ENCODE measurements at regions not wholly inside any gene's neighbourhood (a gene's known extent, or its start where the extent isn't known, plus 50 kb on each side); places are given as distances from the start of the nearest gene placed in this dataset.

DNA sequence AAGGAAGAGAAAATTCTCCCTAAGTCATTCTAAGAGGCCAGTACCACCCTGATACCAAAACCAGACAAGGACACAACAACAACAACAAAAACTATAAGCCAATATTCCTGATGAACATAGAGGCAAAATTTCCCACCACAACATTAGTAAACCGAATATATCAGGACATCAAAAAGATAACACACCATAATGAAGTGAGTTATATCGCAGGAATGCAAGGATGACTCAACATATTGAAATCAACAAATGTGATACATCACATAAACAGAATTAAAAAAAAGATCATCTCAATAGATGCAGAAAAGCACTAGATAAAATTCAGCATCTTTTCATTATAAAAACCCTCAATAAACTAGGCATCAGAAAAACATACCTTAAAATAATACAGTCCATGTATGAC is 1844.4 kb upstream of the PCDH10 start:
- CTCF ChIA-PET, result no interaction called here
- no peak overlapping the region for H3K27ac ChIP-seq
- DNase-seq (ENCODE audit: low spot score), result no peak
- POLR2A ChIA-PET (ENCODE audit: low non-redundant PET), result no interaction called here
- TF ChIP-seq, protein P1, sequence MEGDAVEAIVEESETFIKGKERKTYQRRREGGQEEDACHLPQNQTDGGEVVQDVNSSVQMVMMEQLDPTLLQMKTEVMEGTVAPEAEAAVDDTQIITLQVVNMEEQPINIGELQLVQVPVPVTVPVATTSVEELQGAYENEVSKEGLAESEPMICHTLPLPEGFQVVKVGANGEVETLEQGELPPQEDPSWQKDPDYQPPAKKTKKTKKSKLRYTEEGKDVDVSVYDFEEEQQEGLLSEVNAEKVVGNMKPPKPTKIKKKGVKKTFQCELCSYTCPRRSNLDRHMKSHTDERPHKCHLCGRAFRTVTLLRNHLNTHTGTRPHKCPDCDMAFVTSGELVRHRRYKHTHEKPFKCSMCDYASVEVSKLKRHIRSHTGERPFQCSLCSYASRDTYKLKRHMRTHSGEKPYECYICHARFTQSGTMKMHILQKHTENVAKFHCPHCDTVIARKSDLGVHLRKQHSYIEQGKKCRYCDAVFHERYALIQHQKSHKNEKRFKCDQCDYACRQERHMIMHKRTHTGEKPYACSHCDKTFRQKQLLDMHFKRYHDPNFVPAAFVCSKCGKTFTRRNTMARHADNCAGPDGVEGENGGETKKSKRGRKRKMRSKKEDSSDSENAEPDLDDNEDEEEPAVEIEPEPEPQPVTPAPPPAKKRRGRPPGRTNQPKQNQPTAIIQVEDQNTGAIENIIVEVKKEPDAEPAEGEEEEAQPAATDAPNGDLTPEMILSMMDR (conservative IDR thresholded peaks at IDR 0.05; ENCODE audit: low read depth), result no peak

DNA sequence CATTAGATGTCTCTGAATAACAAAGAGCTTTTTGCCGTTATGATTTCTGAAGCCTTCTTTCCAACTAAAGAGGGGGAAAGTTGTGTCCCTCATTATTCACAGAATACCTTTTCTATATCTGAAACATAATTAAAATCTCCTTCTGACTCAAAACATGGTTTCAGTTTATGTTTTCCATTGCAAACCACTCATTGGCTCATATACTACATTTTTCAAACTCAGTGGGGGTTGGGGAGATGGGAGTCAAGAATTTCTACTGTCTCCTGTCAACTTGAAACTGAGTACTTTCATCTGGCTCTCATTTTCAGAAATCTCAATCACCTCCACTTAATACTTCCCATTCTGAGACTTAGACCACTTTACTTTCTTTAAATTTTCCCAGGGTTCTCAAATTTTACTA is 1839.5 kb upstream of the PCDH10 start:
- DNase-seq (ENCODE audit: low spot score), result no peak
- TF ChIP-seq, protein P1 (conservative IDR thresholded peaks at IDR 0.05; ENCODE audit: low read depth), result no peak
- ChIA-PET POLR2A (ENCODE audit: low non-redundant PET) (no interaction called here), CTCF (no interaction called here)
- H3K27ac ChIP-seq, result no peak overlapping the region

DNA sequence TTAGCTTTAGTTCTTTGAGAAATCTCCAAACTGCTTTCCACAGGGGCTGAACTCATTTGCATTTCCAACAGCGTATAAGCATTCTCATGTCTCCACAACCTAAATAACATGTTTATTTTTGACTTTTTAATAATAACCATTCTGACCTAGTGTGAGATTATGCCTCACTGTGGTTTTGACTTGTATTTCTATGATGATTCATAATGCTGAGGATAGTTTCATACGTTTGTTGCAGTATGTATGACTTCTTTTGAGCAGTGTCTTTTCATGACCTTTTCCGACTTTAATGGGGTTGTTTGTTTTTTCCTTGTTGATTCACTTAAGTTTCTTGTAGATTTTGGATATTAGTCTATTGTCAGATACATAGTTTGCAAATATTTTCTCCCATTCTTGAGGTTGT is 1833.0 kb upstream of the PCDH10 start:
- H3K27ac ChIP-seq, result no peak overlapping the region
- no peak for DNase-seq (ENCODE audit: low spot score)
- TF ChIP-seq, protein P1 (conservative IDR thresholded peaks at IDR 0.05; ENCODE audit: low read depth), result no peak
- CTCF ChIA-PET, result no interaction called here
- POLR2A ChIA-PET (ENCODE audit: low non-redundant PET), result no interaction called here

DNA sequence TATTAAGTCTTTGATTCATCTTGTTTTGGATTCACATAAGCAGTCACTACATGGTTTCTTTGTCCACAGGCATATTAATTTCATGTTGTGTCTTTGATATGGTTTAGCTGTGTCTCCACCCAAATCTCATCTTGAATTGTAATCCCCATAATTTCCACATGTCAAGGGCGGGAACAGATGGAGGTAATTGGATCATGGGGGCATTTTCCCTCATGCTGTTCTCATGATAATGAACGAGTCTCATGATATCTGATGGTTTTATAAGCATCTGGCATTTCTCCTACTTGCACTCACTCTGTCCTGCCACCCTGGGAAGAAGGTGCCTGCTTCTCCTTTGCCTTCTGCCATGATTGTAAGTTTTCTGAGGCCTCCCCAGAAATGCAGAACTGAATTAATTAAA is 1811.2 kb upstream of the PCDH10 start:
- TF ChIP-seq, protein P1 (conservative IDR thresholded peaks at IDR 0.05; ENCODE audit: low read depth), result no peak
- no peak overlapping the region for H3K27ac ChIP-seq
- no peak for DNase-seq (ENCODE audit: low spot score)
- ChIA-PET CTCF (no interaction called here), POLR2A (ENCODE audit: low non-redundant PET) (no interaction called here)

DNA sequence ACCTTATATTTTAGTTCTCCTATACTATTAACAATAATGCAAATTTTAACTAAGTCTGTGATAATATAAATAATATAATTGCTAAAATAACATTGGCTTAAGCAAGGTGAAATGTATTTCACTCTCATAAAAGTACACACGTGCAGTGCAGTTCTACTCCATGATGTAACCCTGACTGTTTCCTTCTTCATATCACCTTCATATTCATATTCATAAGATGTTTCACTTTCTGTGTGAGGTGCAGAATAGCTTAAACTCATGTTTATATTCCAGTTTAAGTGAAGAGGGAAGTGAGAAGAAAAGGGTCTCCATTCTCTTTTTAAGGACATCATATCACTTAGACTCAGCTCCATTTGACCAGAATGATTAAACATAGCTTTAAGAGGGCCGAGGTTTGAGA is 1810.0 kb upstream of the PCDH10 start:
- ChIA-PET CTCF (no interaction called here), POLR2A (ENCODE audit: low non-redundant PET) (no interaction called here)
- no peak overlapping the region for H3K27ac ChIP-seq
- DNase-seq (ENCODE audit: low spot score), result no peak
- TF ChIP-seq, protein P1 (conservative IDR thresholded peaks at IDR 0.05; ENCODE audit: low read depth), result no peak

DNA sequence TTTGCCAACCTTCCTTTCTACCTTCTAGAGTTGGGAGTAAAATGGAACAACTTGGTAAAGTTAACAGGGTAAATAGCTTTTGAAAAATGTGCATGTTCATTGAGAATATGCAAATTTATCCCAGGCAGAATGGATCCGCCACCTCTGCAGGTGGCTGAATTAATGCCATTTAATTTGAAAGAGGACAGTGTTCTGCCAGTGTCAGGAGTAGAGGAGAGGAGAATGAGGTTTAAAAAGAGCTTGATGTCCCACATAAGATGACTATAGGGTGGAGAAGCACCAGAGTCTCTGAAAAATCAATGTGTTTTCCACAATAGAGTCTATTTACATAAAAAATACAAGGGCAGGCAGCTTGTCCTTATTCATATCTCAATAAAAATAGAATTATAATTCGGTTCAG is 1804.3 kb upstream of the PCDH10 start:
- DNase-seq (ENCODE audit: low spot score), result no peak
- TF ChIP-seq, protein P1 (conservative IDR thresholded peaks at IDR 0.05; ENCODE audit: low read depth), result no peak
- CTCF ChIA-PET, result interaction anchor here (0.6 kb wide), 1 partner anchor 816 kb away, joined by 4 read pairs; no protein-coding TSS in a partner anchor
- H3K27ac ChIP-seq, result no peak overlapping the region
- POLR2A ChIA-PET (ENCODE audit: low non-redundant PET), result no interaction called here

DNA sequence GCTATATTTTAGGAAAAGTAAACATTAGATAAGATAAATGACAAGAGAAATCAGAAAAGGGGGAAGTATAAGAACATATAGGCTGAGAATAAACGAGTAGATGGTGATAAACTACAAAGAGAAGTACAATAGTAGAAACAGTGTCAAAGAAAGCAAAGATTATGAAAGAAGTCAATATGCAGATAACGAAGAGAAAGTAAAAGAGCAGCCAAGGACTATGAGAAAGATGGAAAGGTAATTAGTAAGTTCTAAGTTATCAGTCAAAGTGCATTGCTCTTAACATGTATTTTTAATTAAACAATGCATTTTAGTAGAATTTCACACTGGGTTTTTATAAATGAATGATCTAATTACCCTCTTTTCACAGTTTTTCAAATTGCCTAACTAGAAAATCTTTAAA is 1801.3 kb upstream of the PCDH10 start:
- no peak overlapping the region for H3K27ac ChIP-seq

More for the DNA sequence above, 1801.3 kb upstream of the PCDH10 start:
- CTCF ChIA-PET, result no interaction called here
- POLR2A ChIA-PET (ENCODE audit: low non-redundant PET), result no interaction called here
- TF ChIP-seq, protein P1 (conservative IDR thresholded peaks at IDR 0.05; ENCODE audit: low read depth), result no peak
- DNase-seq (ENCODE audit: low spot score), result no peak
